K562 (cell line): ENCODE measurements at regions not wholly inside any gene's neighbourhood (a gene's known extent, or its start where the extent isn't known, plus 50 kb on each side); places are given as distances from the start of the nearest gene placed in this dataset.
A peak's percentile ranks its signal among the peaks of the same experiment; 100 is the strongest.

Source experiments
- BACH1 ChIP-seq: fragments of 200-800 bp; sonication (Bioruptor generic); IDR thresholded peaks from 2 replicates; pipeline ENCODE4 v1.6.1; 2016; ENCODE audit warnings: missing genetic modification characterization, missing compliant biosample characterization
- CXXC5 ChIP-seq: fragments of 250-450 bp; sonication (Bioruptor Pico); IDR thresholded peaks from 2 replicates; pipeline ENCODE4 v1.8.0; 2022; ENCODE audit warnings: inconsistent platforms, mild to moderate bottlenecking, moderate library complexity
- ELK3 ChIP-seq: fragments of 450-650 bp; formaldehyde crosslinking; IDR thresholded peaks from 2 replicates; pipeline ENCODE4 v1.4.0; 2020; ENCODE audit warnings: mild to moderate bottlenecking
- EP400 ChIP-seq: fragments of 450-650 bp; IDR thresholded peaks from 2 replicates; pipeline ENCODE4 v1.6.1; 2017; ENCODE audit warnings: antibody characterized with exemption, mild to moderate bottlenecking, moderate library complexity
- FOXP1 ChIP-seq: sonication (generic); formaldehyde crosslinking; IDR thresholded peaks from 2 replicates; pipeline ENCODE4 v1.8.0; 2022; ENCODE audit warnings: mild to moderate bottlenecking, missing genetic modification reagents
- GABPB1 ChIP-seq: sonication (generic); formaldehyde crosslinking; IDR thresholded peaks from 2 replicates; pipeline ENCODE4 v1.8.0; 2022; ENCODE audit warnings: mild to moderate bottlenecking, missing genetic modification reagents
- HOXB6 ChIP-seq: fragments of 250-450 bp; sonication (Bioruptor Pico); IDR thresholded peaks from 2 replicates; pipeline ENCODE4 v1.5.1; 2022; ENCODE audit warnings: mild to moderate bottlenecking, borderline replicate concordance
- KDM5B ChIP-seq: fragments of 200-600 bp; sonication (generic); IDR thresholded peaks from 2 replicates; pipeline ENCODE4 v1.6.1; 2012; ENCODE audit warnings: low read depth, mild to moderate bottlenecking, moderate library complexity, low read length, control low read depth, inconsistent platforms; ENCODE audit not compliant: insufficient replicate concordance
- PHB2 ChIP-seq: fragments of 450-650 bp; IDR thresholded peaks from 2 replicates; pipeline ENCODE4 v1.6.1; 2017; ENCODE audit warnings: low read depth
- PRPF4 ChIP-seq: fragments of 200-400 bp; formaldehyde crosslinking; IDR thresholded peaks from one replicate; pipeline ENCODE4 v1.6.1; 2017; ENCODE audit warnings: low read length, low read depth, mild to moderate bottlenecking; ENCODE audit not compliant: insufficient read depth, poor library complexity, severe bottlenecking
- PTRF ChIP-seq: fragments of 450-650 bp; IDR thresholded peaks from 2 replicates; pipeline ENCODE4 v1.6.1; 2016; ENCODE audit warnings: mild to moderate bottlenecking, missing genetic modification characterization, missing compliant biosample characterization
- RNF2 ChIP-seq: sonication (generic); IDR thresholded peaks from 2 replicates; pipeline ENCODE4 v1.6.1; 2016
- SMC3 ChIP-seq: conservative IDR thresholded peaks from 2 replicates; pipeline ENCODE4 v1.6.1; 2011; ENCODE audit warnings: low read depth, low read length, improper control_type of control experiment; ENCODE audit not compliant: insufficient read depth
- SUPT5H ChIP-seq: fragments of 450-650 bp; IDR thresholded peaks from 2 replicates; pipeline ENCODE4 v1.6.1; 2016
- ZBTB40 ChIP-seq, 2 experiments: fragments of 450-650 bp in 1 of 2; sonication (generic) in 1 of 2; formaldehyde crosslinking in 1 of 2; IDR thresholded peaks; 2 replicates each; pipeline versions ENCODE4 v1.7.1 to v1.9.0; 2016 to 2022; ENCODE audit warnings: inconsistent platforms in 1 of 2, mild to moderate bottlenecking in 1 of 2, missing genetic modification reagents in 1 of 2
- ZBTB5 ChIP-seq: fragments of 450-650 bp; IDR thresholded peaks from 2 replicates; pipeline ENCODE4 v1.6.1; 2017; ENCODE audit warnings: antibody characterized with exemption
- ZNF79 ChIP-seq: fragments of 250-450 bp; sonication (Bioruptor Pico); IDR thresholded peaks from 2 replicates; pipeline ENCODE4 v1.4.0; 2020; ENCODE audit warnings: low read depth, mild to moderate bottlenecking, moderate library complexity

- TF ChIP-seq ZBTB40 (IDR thresholded peaks at IDR 0.05) (peak; percentile 38; the same call in 1 of the 2 replicates), ZBTB40 (CRISPR knock-in tag; IDR thresholded peaks at IDR 0.05) (no peak), SUPT5H (peak; percentile 46; the same call in 1 of the 2 replicates), EP400 (peak; percentile 53; the same call in 1 of the 2 replicates), SMC3 (no peak), KDM5B (no peak), PRPF4 (no peak), ELK3 (CRISPR knock-in tag) (no peak), RNF2 (no peak), BACH1 (tag) (no peak), PHB2 (no peak), CXXC5 (CRISPR knock-in tag) (peak; percentile 46), ZNF79 (CRISPR knock-in tag) (no peak), ZBTB5 (peak; percentile 21; the same call in 1 of the 2 replicates), GABPB1 (no peak), FOXP1 (CRISPR knock-in tag) (no peak), HOXB6 (CRISPR knock-in tag) (no peak), PTRF (tag) (no peak)
Measured at GRCh38 chr16:8087597-8088289, 502.6 kb downstream of the TMEM114 start (continued).
